RWPE1 (cell line): ENCODE measurements at regions not wholly inside any gene's neighbourhood (a gene's known extent, or its start where the extent isn't known, plus 50 kb on each side); places are given as distances from the start of the nearest gene placed in this dataset.

ENCODE experiments used
- CTCF ChIA-PET: fragments of 350-600 bp; sonication (Branson Sonifier 250); formaldehyde crosslinking; extraction: SDS; loops from one replicate; lab custom pipeline; 2021; lab: Yijun Ruan, JAX
- POLR2A ChIA-PET: fragments of 400-600 bp; formaldehyde crosslinking; extraction: SDS; loops from one replicate; lab custom pipeline; 2020; ENCODE audit warnings: antibody characterized with exemption; ENCODE audit not compliant: low non-redundant PET; lab: Yijun Ruan, JAX
- DNase-seq: peaks from one replicate; pipeline ENCODE4 v3.0.0; 2012; ENCODE audit warnings: low spot score
- H3K27ac ChIP-seq: fragments of 450-650 bp; 2 replicates; pipeline ENCODE4 v1.5.1; 2017
- CTCF ChIP-seq: fragments of 450-650 bp; conservative IDR thresholded peaks from 2 replicates; pipeline ENCODE4 v1.5.1; 2017; ENCODE audit warnings: low read depth, mild to moderate bottlenecking

- DNase-seq = no peak
- POLR2A ChIA-PET = no interaction called here
- peak; percentile 68 for TF ChIP-seq CTCF
- H3K27ac ChIP-seq = no peak overlapping the region
- CTCF ChIA-PET = interaction anchor here (0.5 to 1.1 kb wide), 3 partner anchors 83 to 182 kb away, joined by 3 read pairs; no protein-coding TSS in a partner anchor
Measured at GRCh38 chrX:84729809-84730208, 227.6 kb upstream of the HDX start.

- H3K27ac ChIP-seq = no peak overlapping the region
- no peak for DNase-seq
- CTCF ChIA-PET = no interaction called here
- TF ChIP-seq CTCF = no peak
- POLR2A ChIA-PET = no interaction called here
Measured at GRCh38 chrX:84735025-84735424, 232.8 kb upstream of the HDX start.

GRCh38 chrX:84737471-84737871 lies 235.2 kb upstream of the HDX start:
- CTCF ChIA-PET = no interaction called here
- no peak overlapping the region for H3K27ac ChIP-seq
- POLR2A ChIA-PET = no interaction called here
- DNase-seq = no peak
- TF ChIP-seq CTCF = no peak

- H3K27ac ChIP-seq = no peak overlapping the region
- DNase-seq = no peak
- CTCF ChIA-PET = no interaction called here
- no peak for TF ChIP-seq CTCF
- POLR2A ChIA-PET = no interaction called here
Measured at GRCh38 chrX:84747516-84747915, 245.3 kb upstream of the HDX start.

GRCh38 chrX:84748965-84749656 lies 246.9 kb upstream of the HDX start:
- POLR2A ChIA-PET = no interaction called here
- CTCF ChIA-PET = no interaction called here

GRCh38 chrX:84760560-84760959 lies 243.1 kb upstream of the APOOL start:
- no peak for TF ChIP-seq CTCF
- DNase-seq = no peak
- H3K27ac ChIP-seq = no peak overlapping the region
- ChIA-PET POLR2A (no interaction called here), CTCF (no interaction called here)

More at GRCh38 chrX:84748965-84749656, 246.9 kb upstream of the HDX start:
- no peak overlapping the region for H3K27ac ChIP-seq
- no peak for TF ChIP-seq CTCF
- no peak for DNase-seq
